ENCODE measurements at regions not wholly inside any gene's neighbourhood (a gene's known extent, or its start where the extent isn't known, plus 50 kb on each side); places are given as distances from the start of the nearest gene placed in this dataset.
"Not testable (repeated sequence)": the region's sequence is repeated elsewhere in the genome, so short reads cannot be mapped to it uniquely, and the experiment has no call there.

GRCh38 chr1:55514571-55514970 lies 299.4 kb upstream of the USP24 start:
- not testable (repeated sequence) for DNase-seq

DNA sequence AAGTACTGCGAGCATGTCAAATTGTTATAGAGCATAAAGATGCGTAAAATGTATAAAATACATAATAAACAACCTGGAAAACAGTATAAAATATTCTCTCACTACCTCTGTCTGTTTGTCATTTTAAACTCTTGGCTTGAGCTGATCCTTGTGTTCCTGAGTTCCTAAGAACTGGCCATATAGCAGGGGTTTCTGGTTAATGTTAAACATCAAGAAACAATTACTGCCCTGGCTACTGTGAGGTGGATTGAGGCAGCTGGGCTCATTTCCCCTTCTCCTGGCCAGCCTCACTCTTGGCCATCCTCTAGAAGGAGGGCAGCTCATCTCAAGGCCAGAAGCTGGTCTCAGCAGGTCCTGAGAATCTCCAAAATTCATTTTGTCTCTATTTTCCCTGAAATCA lies 297.3 kb upstream of the USP24 start:
- DNase-seq, result no peak

DNA sequence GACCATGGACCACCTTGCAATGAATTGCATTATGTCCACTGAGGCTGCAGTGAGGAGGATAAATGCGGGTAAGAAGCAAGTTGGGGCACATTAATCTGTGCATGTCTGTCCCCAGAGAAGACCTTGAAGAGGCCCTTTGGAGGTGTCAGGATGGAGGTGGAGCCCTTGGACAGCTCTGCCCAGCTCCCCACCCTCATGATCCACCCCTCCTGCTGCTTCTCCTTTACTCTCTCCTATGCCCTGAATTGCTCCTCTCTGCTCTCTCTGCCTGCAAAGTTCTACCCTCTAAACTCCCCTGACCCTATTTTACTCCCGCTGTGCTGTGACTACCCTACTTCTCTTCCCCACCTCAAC lies 292.4 kb upstream of the USP24 start:
- DNase-seq, result no peak

DNA sequence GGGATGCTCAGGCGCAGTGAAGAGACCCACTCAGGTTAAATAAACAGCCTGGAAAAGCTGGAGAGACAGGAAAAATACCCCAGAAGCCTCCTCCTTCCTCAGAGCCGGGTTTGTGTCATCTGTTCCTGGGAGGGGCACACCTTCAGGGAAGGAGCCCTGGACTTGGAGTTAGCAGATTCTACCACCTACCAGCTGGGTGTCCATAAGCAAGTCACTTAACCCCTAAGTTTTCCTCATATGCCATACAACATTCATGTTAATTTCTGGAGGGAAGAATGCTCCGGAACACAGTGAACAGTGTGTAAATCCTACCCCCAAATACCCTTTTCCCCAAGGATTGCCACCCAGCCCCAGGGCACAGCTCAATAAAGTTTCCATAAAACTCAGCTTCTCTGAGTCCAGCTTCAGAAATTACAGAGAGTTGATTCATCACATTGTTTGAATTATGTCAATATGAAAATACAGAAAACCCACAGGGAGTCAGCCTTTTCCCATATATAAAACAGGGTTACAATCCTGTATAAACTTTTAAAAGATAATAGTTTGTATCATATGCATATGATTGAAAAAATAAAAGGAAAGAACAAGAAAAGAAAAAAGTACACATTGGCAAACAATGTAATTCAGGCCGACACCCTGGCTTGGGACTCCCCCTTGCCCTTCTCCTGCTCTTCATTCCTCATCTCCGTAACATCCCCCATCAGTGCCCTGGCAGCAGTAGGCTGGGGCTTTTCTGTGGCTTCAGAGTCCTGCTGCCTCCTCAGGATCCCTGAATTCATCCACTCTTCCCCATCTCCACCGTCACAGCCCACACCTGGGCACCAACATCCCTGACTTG lies 291.8 kb upstream of the USP24 start:
- DNase-seq, result no peak

DNA sequence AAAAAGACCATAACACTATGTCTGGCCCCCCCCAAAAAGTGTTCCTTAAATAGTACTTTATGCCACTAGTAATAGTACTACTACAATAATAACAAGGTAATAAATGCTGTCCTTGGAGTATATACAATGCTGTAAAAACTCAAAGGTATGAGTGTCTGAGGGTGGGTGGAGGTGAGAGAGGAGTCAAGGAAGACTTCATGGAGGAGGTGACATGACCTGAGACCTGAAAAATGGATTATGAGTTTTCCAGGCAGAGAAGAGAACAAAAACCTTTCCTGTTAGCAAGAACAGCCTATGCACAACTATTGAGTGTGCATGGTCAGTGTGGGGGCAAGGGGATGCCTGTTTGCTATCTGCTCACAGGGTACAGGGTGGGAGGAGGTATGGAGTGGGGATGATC lies 290.2 kb upstream of the USP24 start:
- DNase-seq, result no peak

- DNase-seq, result no peak
Observed at GRCh38 chr1:55504306-55504731, 289.2 kb upstream of the USP24 start.

DNA sequence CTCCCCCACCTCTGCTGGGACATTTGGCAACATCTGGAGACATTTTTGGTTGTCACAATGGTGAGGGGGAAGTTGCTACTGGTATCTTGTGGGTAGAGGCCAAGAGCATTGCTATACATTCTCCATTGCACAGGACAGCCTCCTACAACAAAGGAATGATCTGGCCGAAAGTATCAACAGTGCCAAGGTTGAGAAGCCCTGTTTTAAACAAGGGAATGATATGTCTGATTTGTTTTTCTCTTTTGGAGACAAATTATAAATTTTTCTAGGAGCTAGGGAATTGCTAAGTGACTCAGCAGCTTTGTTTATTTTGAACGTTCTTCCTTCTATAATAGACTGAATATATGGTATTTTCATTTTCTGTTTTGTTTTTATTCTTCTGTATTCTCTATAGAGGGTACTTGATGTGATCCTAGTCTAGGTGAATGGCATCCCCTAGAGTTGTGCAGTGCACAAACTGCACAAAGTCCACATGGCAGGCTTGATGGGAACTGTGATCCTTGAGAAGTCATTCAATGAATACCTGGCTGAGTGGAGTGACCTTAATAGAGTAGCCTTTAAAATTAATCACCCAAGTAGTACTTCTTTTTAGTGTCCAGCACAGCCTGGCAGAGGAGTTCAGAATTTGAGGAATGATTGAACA lies 288.6 kb upstream of the USP24 start:
- no peak for DNase-seq

GRCh38 chr1:55500601-55501000 lies 285.4 kb upstream of the USP24 start:
- no peak for DNase-seq

DNA sequence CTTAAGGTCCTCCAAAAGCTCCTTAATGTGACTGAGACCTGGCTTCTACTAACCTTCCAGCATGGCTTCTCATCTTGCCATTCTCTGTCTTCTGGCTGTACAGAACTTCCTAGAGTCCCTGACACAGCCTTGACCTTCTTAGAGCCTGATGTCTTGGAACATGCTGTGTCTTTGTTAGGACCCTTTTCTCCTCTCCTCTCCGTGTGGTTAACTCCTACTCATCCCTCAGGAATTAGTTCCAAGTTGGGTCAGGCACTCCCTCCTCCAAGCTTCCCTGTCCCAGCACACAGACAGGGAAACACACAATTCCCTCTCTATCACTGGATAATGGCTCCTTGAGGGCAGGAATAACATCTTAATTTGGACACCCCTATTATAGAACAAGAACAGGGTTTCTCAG lies 275.4 kb upstream of the USP24 start:
- no peak for DNase-seq

GRCh38 chr1:55484173-55484572 lies 269.0 kb upstream of the USP24 start:
- no peak for DNase-seq

DNA sequence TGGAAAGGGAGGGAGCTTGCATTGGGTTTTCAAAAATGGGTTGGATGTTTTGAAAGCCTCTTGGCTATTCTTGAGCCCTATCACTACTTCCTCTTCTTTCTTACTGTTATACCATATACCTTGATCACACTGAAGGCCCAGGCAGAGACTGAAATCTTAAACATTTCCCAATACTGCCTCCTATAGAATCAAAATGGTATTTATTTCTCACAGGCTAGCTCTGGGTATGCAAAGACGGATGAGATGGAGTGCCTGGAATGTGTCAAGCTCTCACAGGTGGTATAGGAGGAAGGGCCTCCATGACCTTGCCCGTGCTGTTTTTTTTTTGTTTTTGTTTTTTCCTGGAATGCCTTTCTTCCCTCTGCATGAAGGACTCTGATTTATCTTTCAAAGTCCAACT lies 268.4 kb upstream of the USP24 start:
- no peak for DNase-seq

DNA sequence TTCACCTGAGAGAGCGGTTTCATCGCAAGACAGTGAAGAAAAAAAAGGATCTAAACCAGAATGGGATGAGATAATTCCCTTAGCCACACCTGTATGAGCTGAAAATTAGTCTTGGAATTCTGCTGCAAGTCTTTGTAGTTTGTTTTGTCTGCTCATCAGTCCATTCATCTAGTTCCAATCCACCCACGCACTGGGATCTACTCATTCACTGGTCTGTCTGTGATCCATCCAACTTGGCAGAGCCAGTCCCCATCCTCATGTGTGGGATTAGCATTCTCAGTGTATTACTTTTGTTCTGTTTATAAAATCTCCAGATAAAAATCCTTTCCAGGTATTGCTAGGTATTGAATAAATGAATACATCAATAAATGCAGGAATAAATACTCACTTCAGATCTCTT lies 266.5 kb upstream of the USP24 start:
- DNase-seq, result no peak

DNA sequence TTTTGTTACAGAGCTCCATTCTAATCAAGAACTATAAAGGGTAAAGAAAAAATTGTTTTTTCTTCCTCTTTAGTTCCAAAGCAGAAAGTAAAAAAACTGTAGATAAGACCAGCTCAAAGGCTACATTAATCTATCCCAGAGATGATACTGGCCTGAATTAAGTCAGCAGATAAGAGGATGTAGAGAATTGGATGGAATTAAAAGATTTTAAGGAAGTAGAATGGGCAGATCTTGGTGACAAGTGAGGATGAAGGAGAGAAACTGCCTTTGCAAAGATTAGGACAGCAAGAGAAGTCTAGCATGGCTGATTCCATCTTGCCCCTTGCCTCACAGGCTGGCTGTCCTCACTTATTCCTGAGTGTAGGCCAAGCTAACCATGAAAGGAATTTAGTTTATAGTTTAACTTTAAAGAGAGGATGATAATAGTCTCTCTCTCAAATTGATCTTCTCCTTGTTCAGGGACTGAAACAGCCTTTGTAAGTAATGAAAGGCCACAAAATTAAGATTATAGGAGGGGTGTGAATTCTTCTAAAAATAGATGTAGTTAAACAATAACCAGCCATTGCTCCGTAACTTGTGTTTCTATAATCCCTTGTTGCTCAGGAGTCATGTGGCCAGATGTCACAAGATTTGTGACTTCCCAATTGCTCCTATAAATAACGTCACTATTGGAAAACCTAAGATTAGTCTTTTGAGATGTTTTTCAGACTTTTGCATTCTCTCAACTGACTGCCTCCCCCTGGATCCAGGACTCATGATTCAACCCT lies 265.0 kb upstream of the USP24 start:
- no peak for DNase-seq

DNA sequence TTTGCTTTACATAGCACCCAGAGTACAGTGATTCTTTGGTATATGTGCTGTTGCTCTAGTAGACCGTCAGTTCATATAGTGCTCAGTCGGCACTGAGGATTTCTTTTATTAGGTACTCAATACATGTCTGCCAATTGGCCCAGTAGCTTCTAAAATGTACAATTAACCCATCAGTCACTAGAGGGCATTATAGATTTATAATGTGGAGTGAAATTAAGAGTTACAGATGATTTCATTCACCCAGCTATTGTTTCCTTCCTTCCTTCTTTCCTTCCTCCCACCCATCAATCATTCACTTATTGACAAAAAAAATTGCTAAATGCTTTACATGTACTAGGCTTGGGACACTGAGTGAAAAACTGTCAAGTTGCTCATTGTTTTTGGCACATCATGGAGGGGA lies 263.6 kb upstream of the USP24 start:
- no peak for DNase-seq

DNA sequence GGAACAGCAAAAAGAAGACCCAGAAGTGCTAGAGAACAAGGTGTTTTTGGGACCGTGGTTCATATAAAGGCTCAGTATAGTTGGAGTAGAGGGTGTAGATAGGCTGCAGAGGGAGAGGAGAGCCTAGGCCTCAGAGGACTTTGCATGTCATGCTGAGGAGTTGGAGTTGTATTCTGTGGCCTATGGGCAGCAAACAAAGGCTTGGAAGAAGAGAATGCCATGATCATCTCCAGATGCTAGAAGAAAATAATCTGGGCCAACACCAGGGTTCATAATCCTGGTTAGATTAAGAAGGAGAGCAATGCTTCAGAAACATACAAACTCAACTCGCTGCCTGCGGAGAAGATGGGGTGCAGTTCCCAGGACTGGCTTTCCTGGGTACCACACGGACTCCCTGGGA lies 262.8 kb upstream of the USP24 start:
- DNase-seq, result no peak

GRCh38 chr1:55476445-55477015 lies 261.4 kb upstream of the USP24 start:
- DNase-seq, result no peak

GRCh38 chr1:55474168-55474786 lies 259.1 kb upstream of the USP24 start:
- no peak for DNase-seq

GRCh38 chr1:55473661-55474060 lies 258.5 kb upstream of the USP24 start:
- no peak for DNase-seq

GRCh38 chr1:55472784-55473183 lies 257.6 kb upstream of the USP24 start:
- no peak for DNase-seq

- no peak for DNase-seq
Observed at GRCh38 chr1:55472115-55472514, 257.0 kb upstream of the USP24 start.

DNA sequence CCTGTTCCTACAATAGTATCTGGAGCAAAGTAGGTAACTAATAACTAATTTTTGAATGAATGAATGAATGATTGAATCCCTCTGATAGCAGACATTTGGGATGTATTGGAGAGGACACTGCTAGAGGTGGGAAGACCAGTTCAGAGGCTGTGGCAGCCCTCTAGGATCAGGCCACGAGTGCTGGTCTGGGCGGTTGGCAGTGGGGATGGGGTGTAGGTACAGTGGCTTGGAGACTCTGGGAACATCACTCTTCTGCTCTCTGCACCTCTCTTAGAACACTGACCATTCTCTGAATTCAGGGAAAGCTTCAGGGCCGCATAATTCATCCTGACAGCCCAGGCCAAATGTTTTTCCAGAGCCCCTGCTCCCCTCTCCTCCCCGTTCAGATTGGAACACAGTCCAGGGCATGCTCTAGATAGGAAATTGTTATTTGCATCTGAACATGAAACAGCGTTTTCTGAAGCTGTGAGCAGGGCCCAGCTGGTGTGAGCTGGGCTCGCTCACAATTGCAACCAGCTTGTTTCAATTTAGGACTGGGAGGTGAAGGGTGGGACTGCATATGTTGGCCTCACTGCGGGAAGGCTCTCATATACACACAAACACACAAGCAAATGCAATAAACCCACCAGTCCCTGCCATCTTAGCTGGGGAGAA lies 253.1 kb upstream of the USP24 start:
- no peak for DNase-seq

DNA sequence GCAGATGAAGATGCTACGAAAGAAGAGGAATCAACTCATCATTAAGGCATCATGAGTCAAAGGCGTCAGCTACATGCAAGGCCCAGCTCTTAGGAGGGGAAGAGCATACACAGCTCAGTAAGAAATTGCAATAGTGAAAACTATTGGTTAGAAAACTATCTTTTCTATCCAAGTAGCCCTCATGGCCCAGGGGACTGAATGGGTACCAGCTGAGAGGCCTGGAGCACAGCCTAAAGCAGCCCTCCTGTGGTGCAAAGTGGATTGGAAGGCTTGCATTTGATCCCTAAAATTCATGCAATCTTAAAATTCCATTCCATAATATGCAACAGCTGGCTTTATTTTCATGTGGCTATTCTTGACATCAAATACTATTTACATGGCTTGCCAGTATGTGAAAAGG lies 251.8 kb upstream of the USP24 start:
- DNase-seq, result no peak

DNA sequence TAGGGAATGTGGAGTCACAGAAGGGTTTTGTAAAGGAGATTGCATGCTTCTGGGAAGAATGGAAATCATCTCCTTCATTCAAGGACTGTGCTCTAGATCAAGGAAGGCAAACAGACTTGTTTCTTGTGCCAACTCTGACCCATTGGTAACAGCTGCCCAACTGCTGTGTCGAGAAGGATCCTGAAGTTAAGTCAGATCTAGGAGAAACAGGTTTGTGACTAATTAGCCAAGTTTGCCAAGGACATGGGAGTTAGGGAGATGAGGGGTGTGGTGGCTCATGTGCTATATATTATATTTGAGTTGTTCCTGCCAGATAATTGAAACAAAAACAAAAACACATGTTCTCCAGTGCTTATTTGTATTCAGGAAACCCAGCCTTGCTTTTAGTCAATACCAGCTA lies 251.2 kb upstream of the USP24 start:
- DNase-seq, result no peak

Measured in NCI-H1930 (cell line).